Ovary (tissue), 3 donors: ENCODE measurements at regions not wholly inside any gene's neighbourhood (a gene's known extent, or its start where the extent isn't known, plus 50 kb on each side); places are given as distances from the start of the nearest gene placed in this dataset.

ENCODE experiments used
- POLR2A ChIP-seq: fragments of 450-650 bp; IDR thresholded peaks from one replicate; pipeline ENCODE4 v1.6.1; 2017; ENCODE audit warnings: antibody characterized with exemption, mild to moderate bottlenecking, moderate library complexity
- TF ChIP-seq, protein P1 (sequence below), 3 donors: fragments of 450-650 bp in 2 of 3; fragments of 200-600 bp in 1 of 3; IDR thresholded peaks; one replicate each; pipeline versions ENCODE4 v1.5.1 to v1.8.0; 2016 to 2022; ENCODE audit warnings: antibody characterized with exemption in 3 of 3, mild to moderate bottlenecking in 1 of 3
- donor health status: DM: no; HTN: no; CAD: no.

DNA sequence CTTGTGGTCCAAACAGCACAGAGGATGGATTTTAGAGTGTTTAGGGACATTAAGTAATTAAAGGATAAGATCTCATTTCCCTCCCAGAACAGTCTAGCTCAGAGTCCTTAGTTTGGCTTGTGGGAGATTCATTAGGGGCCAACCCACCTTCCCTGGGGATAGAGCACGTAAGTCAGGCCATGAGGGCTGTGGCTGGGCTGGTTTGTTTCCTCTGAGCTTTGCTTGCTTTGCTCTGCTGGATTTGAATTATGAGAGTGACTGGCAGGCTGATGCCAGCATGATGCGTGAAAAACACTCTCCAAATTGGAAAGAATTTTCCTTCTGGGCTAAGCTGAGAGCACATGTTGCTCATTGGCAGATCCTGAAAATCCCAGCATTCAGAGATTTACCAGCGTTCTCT, 84.7 kb upstream of the HEPHL1 start:
- TF ChIP-seq, protein P1, sequence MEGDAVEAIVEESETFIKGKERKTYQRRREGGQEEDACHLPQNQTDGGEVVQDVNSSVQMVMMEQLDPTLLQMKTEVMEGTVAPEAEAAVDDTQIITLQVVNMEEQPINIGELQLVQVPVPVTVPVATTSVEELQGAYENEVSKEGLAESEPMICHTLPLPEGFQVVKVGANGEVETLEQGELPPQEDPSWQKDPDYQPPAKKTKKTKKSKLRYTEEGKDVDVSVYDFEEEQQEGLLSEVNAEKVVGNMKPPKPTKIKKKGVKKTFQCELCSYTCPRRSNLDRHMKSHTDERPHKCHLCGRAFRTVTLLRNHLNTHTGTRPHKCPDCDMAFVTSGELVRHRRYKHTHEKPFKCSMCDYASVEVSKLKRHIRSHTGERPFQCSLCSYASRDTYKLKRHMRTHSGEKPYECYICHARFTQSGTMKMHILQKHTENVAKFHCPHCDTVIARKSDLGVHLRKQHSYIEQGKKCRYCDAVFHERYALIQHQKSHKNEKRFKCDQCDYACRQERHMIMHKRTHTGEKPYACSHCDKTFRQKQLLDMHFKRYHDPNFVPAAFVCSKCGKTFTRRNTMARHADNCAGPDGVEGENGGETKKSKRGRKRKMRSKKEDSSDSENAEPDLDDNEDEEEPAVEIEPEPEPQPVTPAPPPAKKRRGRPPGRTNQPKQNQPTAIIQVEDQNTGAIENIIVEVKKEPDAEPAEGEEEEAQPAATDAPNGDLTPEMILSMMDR (IDR thresholded peaks at IDR 0.05), result no peak
- no peak for TF ChIP-seq POLR2A
